H9 (cell line): ENCODE measurements at regions not wholly inside any gene's neighbourhood (a gene's known extent, or its start where the extent isn't known, plus 50 kb on each side); places are given as distances from the start of the nearest gene placed in this dataset.

Experiments
- DNase-seq: peaks from one replicate; pipeline ENCODE4 v3.0.0-alpha.2; 2017
- H2AFZ ChIP-seq: one replicate; pipeline ENCODE4 v1.6.1; 2013; ENCODE audit warnings: mild to moderate bottlenecking, low read length, control low read depth, moderate library complexity
- H2AK5ac ChIP-seq: 2 replicates; pipeline ENCODE4 v1.6.1; 2013; ENCODE audit warnings: low read length, control low read depth, mixed read lengths; ENCODE audit not compliant: insufficient read length
- H2BK120ac ChIP-seq: one replicate; pipeline ENCODE4 v1.6.1; 2013; ENCODE audit warnings: low read depth, mild to moderate bottlenecking, low read length, control low read depth, inconsistent platforms; ENCODE audit not compliant: poor library complexity, severe bottlenecking
- H2BK12ac ChIP-seq: 2 replicates; pipeline ENCODE4 v1.6.1; 2013; ENCODE audit warnings: low read length, control low read depth, mixed read lengths, low read depth; ENCODE audit not compliant: insufficient read length
- H2BK15ac ChIP-seq: 2 replicates; pipeline ENCODE4 v1.6.1; 2013; ENCODE audit warnings: low read depth, low read length, control low read depth
- H2BK20ac ChIP-seq: one replicate; pipeline ENCODE4 v1.6.1; 2013; ENCODE audit warnings: low read depth, mild to moderate bottlenecking, low read length, control low read depth, inconsistent platforms; ENCODE audit not compliant: poor library complexity, severe bottlenecking
- H2BK5ac ChIP-seq: 2 replicates; pipeline ENCODE4 v1.6.1; 2013; ENCODE audit warnings: low read length, control low read depth, mixed read lengths; ENCODE audit not compliant: insufficient read length
- H3K14ac ChIP-seq: 2 replicates; pipeline ENCODE4 v1.6.1; 2013; ENCODE audit warnings: low read length, control low read depth; ENCODE audit not compliant: insufficient read depth
- H3K18ac ChIP-seq: 2 replicates; pipeline ENCODE4 v1.6.1; 2013; ENCODE audit warnings: low read depth, mild to moderate bottlenecking, mixed read lengths, low read length, control low read depth; ENCODE audit not compliant: insufficient read length
- H3K23ac ChIP-seq: 2 replicates; pipeline ENCODE4 v1.6.1; 2013; ENCODE audit warnings: low read length, control low read depth, mixed read lengths, low read depth; ENCODE audit not compliant: insufficient read length
- H3K23me2 ChIP-seq: 2 replicates; pipeline ENCODE4 v1.6.1; 2013; ENCODE audit warnings: low read depth, mild to moderate bottlenecking, mixed read lengths, low read length, control low read depth; ENCODE audit not compliant: insufficient read length, poor library complexity, severe bottlenecking
- H3K27ac ChIP-seq: 2 replicates; pipeline ENCODE4 v1.5.1; 2013; ENCODE audit warnings: low read length, control low read depth, mixed read lengths, low read depth; ENCODE audit not compliant: insufficient read length
- H3K27me3 ChIP-seq: 2 replicates; pipeline ENCODE4 v1.6.1; 2013; ENCODE audit warnings: low read length, control low read depth, inconsistent platforms; ENCODE audit not compliant: insufficient read depth
- H3K4ac ChIP-seq: 2 replicates; pipeline ENCODE4 v1.6.1; 2013; ENCODE audit warnings: low read depth, mild to moderate bottlenecking, control low read depth, inconsistent platforms, low read length, moderate library complexity
- H3K4me1 ChIP-seq: 2 replicates; pipeline ENCODE4 v1.6.1; 2013; ENCODE audit warnings: low read length, control low read depth, inconsistent platforms; ENCODE audit not compliant: insufficient read depth
- H3K4me2 ChIP-seq: 2 replicates; pipeline ENCODE4 v1.6.1; 2013; ENCODE audit warnings: low read length, control low read depth, mixed read lengths; ENCODE audit not compliant: insufficient read length, insufficient read depth
- H3K56ac ChIP-seq: 2 replicates; pipeline ENCODE4 v1.6.1; 2013; ENCODE audit warnings: low read depth, mild to moderate bottlenecking, mixed read lengths, low read length, control low read depth; ENCODE audit not compliant: insufficient read length
- H3K79me1 ChIP-seq: 2 replicates; pipeline ENCODE4 v1.6.1; 2013; ENCODE audit warnings: low read depth, mild to moderate bottlenecking, moderate library complexity, low read length, control low read depth, inconsistent platforms; ENCODE audit not compliant: insufficient read depth, poor library complexity, severe bottlenecking
- H3K79me2 ChIP-seq: 2 replicates; pipeline ENCODE4 v1.6.1; 2013; ENCODE audit warnings: low read length, control low read depth, inconsistent platforms; ENCODE audit not compliant: insufficient read depth
- H3K9ac ChIP-seq: 2 replicates; pipeline ENCODE4 v1.6.1; 2013; ENCODE audit warnings: low read length, control low read depth, mixed read lengths; ENCODE audit not compliant: insufficient read length; ENCODE audit errors: extremely low read depth
- H3K9me3 ChIP-seq: one replicate; pipeline ENCODE4 v1.6.1; 2013; ENCODE audit warnings: low read depth, low read length, inconsistent platforms; ENCODE audit not compliant: control insufficient read depth
- H3T11ph ChIP-seq: one replicate; pipeline ENCODE4 v1.6.1; 2013; ENCODE audit warnings: mild to moderate bottlenecking, low read length, control low read depth, inconsistent platforms
- H4K20me1 ChIP-seq: one replicate; pipeline ENCODE4 v1.6.1; 2013; ENCODE audit not compliant: control insufficient read depth, insufficient read length, insufficient read depth
- H4K5ac ChIP-seq: 2 replicates; pipeline ENCODE4 v1.6.1; 2013; ENCODE audit warnings: low read depth, mild to moderate bottlenecking, mixed read lengths, low read length, control low read depth; ENCODE audit not compliant: insufficient read length
- H4K8ac ChIP-seq: replicated peaks from 2 replicates; pipeline ENCODE4 v1.6.1; 2013; ENCODE audit warnings: low read length, control low read depth, mixed read lengths, low read depth; ENCODE audit not compliant: insufficient read length
- H4K91ac ChIP-seq: 2 replicates; pipeline ENCODE4 v1.6.1; 2013; ENCODE audit warnings: low read depth, mild to moderate bottlenecking, moderate library complexity, mixed read lengths, low read length, control low read depth; ENCODE audit not compliant: insufficient read length
- H3K27ac Mint-ChIP-seq, 3 experiments: 2 replicates in 2 of 3; 3 replicates in 1 of 3; pipeline ENCODE4 v1.8.0; 2020 to 2021; ENCODE audit warnings: mixed read lengths in 3 of 3, mild to moderate bottlenecking in 1 of 3, moderate library complexity in 1 of 3
- H3K27me3 Mint-ChIP-seq: 2 replicates; pipeline ENCODE4 v1.8.0; 2021; ENCODE audit warnings: low read depth, mild to moderate bottlenecking, moderate library complexity, mixed read lengths
- H3K36me3 Mint-ChIP-seq, 3 experiments: 2 replicates in 2 of 3; 3 replicates in 1 of 3; pipeline ENCODE4 v1.8.0; 2020 to 2021; ENCODE audit warnings: low read depth in 3 of 3, mixed read lengths in 3 of 3; ENCODE audit not compliant: insufficient read depth in 1 of 3
- H3K4me1 Mint-ChIP-seq, 2 experiments: 2 replicates each; pipeline ENCODE4 v1.8.0; 2020; ENCODE audit warnings: mixed read lengths in 2 of 2
- H3K4me3 Mint-ChIP-seq, 2 experiments: 2 replicates in 1 of 2; 3 replicates in 1 of 2; pipeline ENCODE4 v1.8.0; 2020 to 2021; ENCODE audit warnings: mild to moderate bottlenecking in 2 of 2, mixed read lengths in 2 of 2, moderate library complexity in 1 of 2
- H3K9me3 Mint-ChIP-seq, 2 experiments: 2 replicates in 1 of 2; 3 replicates in 1 of 2; pipeline ENCODE4 v1.8.0; 2020; ENCODE audit warnings: mild to moderate bottlenecking in 2 of 2, mixed read lengths in 2 of 2, moderate library complexity in 1 of 2
- CTCF ChIP-seq: fragments of 200-600 bp; sonication (generic); conservative IDR thresholded peaks from 3 replicates; pipeline ENCODE4 v1.8.0; 2021; ENCODE audit warnings: antibody characterized with exemption, mild to moderate bottlenecking
- WGBS: extraction: QIAGEN DNeasy Blood & Tissue Kit; methylation state at CpG from one replicate; pipeline ENCODE4 v1.1.7; 2013; ENCODE audit warnings: missing lambda C conversion rate, low lambda C conversion rate, mixed read lengths; ENCODE audit not compliant: insufficient read length; ENCODE audit errors: extremely low coverage; 5-methylcytosine and 5-hydroxymethylcytosine counted together

- Histone ChIP-seq H3K4ac (no peak overlapping the region), H4K91ac (no peak overlapping the region), H2AK5ac (no peak overlapping the region), H3K4me1 (no peaks in the 10 kb centered on the region), H2BK20ac (no peak overlapping the region), H3K56ac (no peak overlapping the region), H4K20me1 (peaks cover 3% of the 10 kb centered on the region), H2BK12ac (no peak overlapping the region), H3K14ac (no peak overlapping the region), H3K18ac (no peak overlapping the region), H4K5ac (no peak overlapping the region), H3K23ac (no peak overlapping the region), H3K79me1 (no peaks in the 10 kb centered on the region), H3K27me3 (no peaks in the 10 kb centered on the region; the same call in 1 of the 2 replicates), H2BK15ac (no peak overlapping the region), H3K23me2 (no peaks in the 10 kb centered on the region), H3K9ac (no peak overlapping the region), H3K9me3 (no peaks in the 10 kb centered on the region), H3K4me2 (no peak overlapping the region), H2AFZ (no peak overlapping the region), H3T11ph (no peak overlapping the region), H2BK120ac (no peak overlapping the region), H3K27ac (no peak overlapping the region), H2BK5ac (no peak overlapping the region), H3K79me2 (no peaks in the 10 kb centered on the region), H4K8ac (no peak overlapping the region)
- H3K9me3 Mint-ChIP-seq = no peaks in the 10 kb centered on the region; a peak in 1 of 5 replicates
- no peaks in the 10 kb centered on the region for H3K36me3 Mint-ChIP-seq
- peaks cover 3% of the 10 kb centered on the region; the same call in 1 of the 2 replicates for H3K27me3 Mint-ChIP-seq
- H3K27ac Mint-ChIP-seq = peak overlapping the region in 1 of 3 experiments; percentile 75; a peak in 1 of 7 replicates
- WGBS = no CpG with 5 or more reads among the region's 15 CpGs
- no peak for DNase-seq
- peaks cover 12 to 19% of the 10 kb centered on the region in 2 experiments for H3K4me1 Mint-ChIP-seq
- TF ChIP-seq CTCF = no peak
- no peak overlapping the region for H3K4me3 Mint-ChIP-seq
Measured at GRCh38 chr2:129909651-129910418, 69.6 kb upstream of the RAB6C start.
